Pancreas (tissue), 10 donors: ENCODE measurements at regions not wholly inside any gene's neighbourhood (a gene's known extent, or its start where the extent isn't known, plus 50 kb on each side); places are given as distances from the start of the nearest gene placed in this dataset.
A peak's percentile ranks its signal among the peaks of the same experiment; 100 is the strongest.
"Not testable (repeated sequence)": the region's sequence is repeated elsewhere in the genome, so short reads cannot be mapped to it uniquely, and the experiment has no call there.

Experiments
- ATAC-seq, 4 donors: fragments of 200-7000 bp; cut with Tn5 transposase; one replicate each; pipeline versions ENCODE4 v1.8.0 to v1.9.1; 2020; ENCODE audit warnings: mild to moderate bottlenecking in 4 of 4, moderate library complexity in 4 of 4
- DNase-seq, 6 donors: peaks; one replicate each; pipeline ENCODE4 v3.0.0-alpha.2; 2020
- FAIRE-seq: peaks from 2 replicates; lab custom pipeline; 2012; peaks lifted over from hg19 to GRCh38; lab: Jason Lieb, UNC
- H3K27ac ChIP-seq, 4 donors: fragments of 200-600 bp; sonication (generic); 1 replicate in 3 of 4; 2 replicates in 1 of 4; pipeline versions ENCODE4 v1.5.0 to v1.8.0; 2020
- H3K27me3 ChIP-seq, 4 donors: fragments of 200-600 bp; one replicate each; pipeline ENCODE4 v1.8.0; 2021
- H3K36me3 ChIP-seq, 3 donors: fragments of 200-600 bp; sonication (generic) in 1 of 3; one replicate each; pipeline versions ENCODE4 v1.5.0 to v1.8.0; 2020 to 2021
- H3K4me1 ChIP-seq, 3 donors: fragments of 200-600 bp; one replicate each; pipeline ENCODE4 v1.8.0; 2021
- H3K4me3 ChIP-seq, 4 donors: fragments of 200-600 bp; sonication (generic) in 2 of 4; one replicate each; pipeline versions ENCODE4 v1.5.0 to v1.8.0; 2020 to 2021
- H3K9me3 ChIP-seq, 4 donors: fragments of 200-600 bp; one replicate each; pipeline ENCODE4 v1.8.0; 2021
- CTCF ChIP-seq, 4 donors: fragments of 200-600 bp; sonication (generic) in 3 of 4; IDR thresholded peaks; one replicate each; pipeline versions ENCODE4 v1.5.0 to v1.8.0; 2021; ENCODE audit warnings: antibody characterized with exemption in 4 of 4
- WGBS, 2 donors: extraction: QIAGEN DNeasy Blood & Tissue Kit; methylation state at CpG; one replicate each; pipeline ENCODE4 v1.1.7; 2013; 5-methylcytosine and 5-hydroxymethylcytosine counted together
- intact Hi-C, 3 donors: fragments of 100-400 bp; cut with DNase I; formaldehyde crosslinking; loops; one replicate each; pipeline versions ENCODE4 v1.11.1 to v1.14.2; 2022
- donor health status: healthy with polysubstance abuse.
- donor health status: DM: no; HTN: no; CAD: no; lungs with moderate emphysema.
- donor health status: DM: no; HTN: no; CAD: no.
- donor health status: control.
- donor health status: control.
- donor health status: Bipolar disorder and iron deficiency.
- donor health status: DM: yes; HTN: yes; CAD: no.
- donor health status: DM: no; HTN: no; CAD: no.
- donor health status: DM: no; HTN: no; CAD: no.
- donor health status: DM: yes; HTN: yes; CAD: no.

- ATAC-seq (no peak), FAIRE-seq (no peak), DNase-seq (peak in 1 of 6 donors; percentile 6)
- H3K27me3 ChIP-seq: no peaks in the 10 kb centered on the region
- intact Hi-C loops: no loop called here
- no peak for TF ChIP-seq CTCF (IDR thresholded peaks at IDR 0.05)
- H3K9me3 ChIP-seq: no peaks in the 10 kb centered on the region
- 77 to 85% methylated on average over 4 of the region's 4 CpGs for WGBS, 2 donors
- H3K27ac ChIP-seq: no peak overlapping the region
- no peak overlapping the region for H3K4me3 ChIP-seq
- H3K4me1 ChIP-seq: peaks cover under 1 to 6% (median 1%) of the 10 kb centered on the region in 3 donors
- no peaks in the 10 kb centered on the region for H3K36me3 ChIP-seq
Measured at GRCh38 chr2:236644502-236644911, 74.9 kb downstream of the ACKR3 start.

- ATAC-seq, DNase-seq, H3K27ac ChIP-seq, intact Hi-C loops, H3K36me3 ChIP-seq, H3K4me3 ChIP-seq, H3K27me3 ChIP-seq, H3K9me3 ChIP-seq, H3K4me1 ChIP-seq, FAIRE-seq: not testable (repeated sequence)
- WGBS, 2 donors: 85 to 88% methylated on average over 4 of the region's 4 CpGs
Measured at GRCh38 chr2:236645141-236645540, 75.5 kb downstream of the ACKR3 start.

- H3K27me3 ChIP-seq: no peaks in the 10 kb centered on the region
- ATAC-seq (no peak), DNase-seq (peak in 1 of 6 donors; percentile 7), FAIRE-seq (no peak)
- H3K4me3 ChIP-seq: no peak overlapping the region
- no peak overlapping the region for H3K27ac ChIP-seq
- intact Hi-C loops: no loop called here
- H3K9me3 ChIP-seq: no peaks in the 10 kb centered on the region
- WGBS, 2 donors: 90 to 94% methylated on average over 3 of the region's 3 CpGs
- no peaks in the 10 kb centered on the region for H3K36me3 ChIP-seq
- TF ChIP-seq CTCF (IDR thresholded peaks at IDR 0.05): no peak
- H3K4me1 ChIP-seq: no peaks in the 10 kb centered on the region
Measured at GRCh38 chr2:236646441-236646840, 76.8 kb downstream of the ACKR3 start.

- Histone ChIP-seq H3K4me3 (no peak overlapping the region), H3K4me1 (no peaks in the 10 kb centered on the region), H3K27me3 (no peaks in the 10 kb centered on the region), H3K36me3 (no peaks in the 10 kb centered on the region), H3K9me3 (no peaks in the 10 kb centered on the region), H3K27ac (no peak overlapping the region)
- FAIRE-seq (no peak), ATAC-seq (no peak), DNase-seq (peak in 1 of 6 donors; percentile 2)
- intact Hi-C loops: no loop called here
- 93 to 97% methylated on average over 4 of the region's 4 CpGs for WGBS, 2 donors
- no peak for TF ChIP-seq CTCF (IDR thresholded peaks at IDR 0.05)
Measured at GRCh38 chr2:236646871-236647270, 77.2 kb downstream of the ACKR3 start.

GRCh38 chr2:236647621-236648020 is 78.0 kb downstream of the ACKR3 start:
- intact Hi-C loops: no loop called here
- Histone ChIP-seq H3K4me3 (no peak overlapping the region), H3K9me3 (no peaks in the 10 kb centered on the region), H3K36me3 (no peaks in the 10 kb centered on the region), H3K27me3 (no peaks in the 10 kb centered on the region), H3K27ac (no peak overlapping the region), H3K4me1 (no peaks in the 10 kb centered on the region)
- TF ChIP-seq CTCF (IDR thresholded peaks at IDR 0.05): no peak
- FAIRE-seq: no peak
- 64 to 66% methylated on average over 5 of the region's 5 CpGs for WGBS, 2 donors
- no peak for ATAC-seq
- DNase-seq: peak in 1 of 6 donors; percentile 1
